AG04449 (cell line): ENCODE measurements at regions not wholly inside any gene's neighbourhood (a gene's known extent, or its start where the extent isn't known, plus 50 kb on each side); places are given as distances from the start of the nearest gene placed in this dataset.
A peak's percentile ranks its signal among the peaks of the same experiment; 100 is the strongest.

Experiments
- CTCF ChIA-PET: fragments of 350-600 bp; formaldehyde crosslinking; extraction: SDS; loops from one replicate; lab custom pipeline; 2021; ENCODE audit warnings: antibody characterized with exemption; lab: Yijun Ruan, JAX
- POLR2A ChIA-PET: fragments of 400-600, 350-600 bp; formaldehyde crosslinking; extraction: SDS; loops from one replicate; lab custom pipeline; 2020; ENCODE audit warnings: antibody characterized with exemption, inconsistent platforms; lab: Yijun Ruan, JAX
- DNase-seq: peaks from one replicate; pipeline ENCODE4 v3.0.0-alpha.2; 2010; ENCODE audit warnings: low read depth, low spot score
- H3K4me3 ChIP-seq: 2 replicates; pipeline ENCODE4 v1.5.1; 2011; ENCODE audit warnings: low read depth, mild to moderate bottlenecking, control low read depth, low read length
- CTCF ChIP-seq: IDR thresholded peaks from one replicate; pipeline ENCODE4 v1.5.1; 2011; ENCODE audit warnings: mild to moderate bottlenecking, moderate library complexity, low read length, control low read depth, inconsistent platforms; ENCODE audit not compliant: insufficient read depth; ENCODE audit errors: missing control alignments

DNA sequence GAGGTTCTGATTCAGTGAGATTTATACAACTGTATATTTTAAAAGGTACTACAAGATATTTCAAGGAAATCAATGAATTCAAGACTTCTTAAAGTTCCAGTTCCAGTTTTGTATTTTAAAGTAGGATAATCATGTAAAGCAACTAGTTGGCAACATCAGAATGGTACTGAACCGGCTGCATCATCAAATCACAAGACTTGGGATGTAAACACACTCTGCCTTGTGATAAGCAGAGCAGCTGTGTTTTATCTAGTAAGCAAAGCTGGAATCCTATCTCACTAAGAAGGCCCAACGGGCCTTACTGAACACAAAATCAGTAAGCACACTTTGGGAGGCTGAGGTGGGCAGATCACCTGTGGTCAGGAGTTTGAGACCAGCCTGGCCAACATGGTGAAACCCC is 327.2 kb upstream of the NREP start:
- CTCF ChIA-PET: no interaction called here
- peak; percentile 3 for DNase-seq
- H3K4me3 ChIP-seq: no peak overlapping the region
- no peak for TF ChIP-seq CTCF
- POLR2A ChIA-PET: no interaction called here

GRCh38 chr5:112083623-112084022 is 326.6 kb upstream of the NREP start:
- H3K4me3 ChIP-seq: no peak overlapping the region
- ChIA-PET CTCF (no interaction called here), POLR2A (no interaction called here)
- TF ChIP-seq CTCF: no peak
- no peak for DNase-seq

DNA sequence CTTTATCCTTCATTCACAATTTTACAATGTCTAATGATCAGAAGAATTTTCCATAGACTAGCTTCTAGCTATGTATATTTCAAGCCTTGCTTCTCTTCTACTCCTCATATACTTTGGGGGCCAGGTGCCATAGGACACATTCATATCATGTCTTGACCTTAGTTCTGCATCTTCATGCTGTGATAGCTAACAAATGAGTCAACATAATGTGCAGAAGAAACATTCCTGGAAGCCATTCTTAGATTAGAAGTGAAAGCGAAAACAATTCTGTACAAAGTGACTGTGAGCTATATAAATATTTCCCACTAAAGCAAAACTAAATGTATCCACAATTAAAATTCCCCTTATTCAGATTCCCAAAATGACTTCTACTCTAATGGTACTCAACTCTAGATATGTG is 320.2 kb upstream of the NREP start:
- peak; percentile 4 for DNase-seq
- H3K4me3 ChIP-seq: no peak overlapping the region
- TF ChIP-seq CTCF: no peak
- ChIA-PET CTCF (interaction anchor here (1.0 to 1.6 kb wide), 2 partner anchors 11 to 13 kb away, joined by 3 to 5 read pairs; no protein-coding TSS in a partner anchor), POLR2A (no interaction called here)

DNA sequence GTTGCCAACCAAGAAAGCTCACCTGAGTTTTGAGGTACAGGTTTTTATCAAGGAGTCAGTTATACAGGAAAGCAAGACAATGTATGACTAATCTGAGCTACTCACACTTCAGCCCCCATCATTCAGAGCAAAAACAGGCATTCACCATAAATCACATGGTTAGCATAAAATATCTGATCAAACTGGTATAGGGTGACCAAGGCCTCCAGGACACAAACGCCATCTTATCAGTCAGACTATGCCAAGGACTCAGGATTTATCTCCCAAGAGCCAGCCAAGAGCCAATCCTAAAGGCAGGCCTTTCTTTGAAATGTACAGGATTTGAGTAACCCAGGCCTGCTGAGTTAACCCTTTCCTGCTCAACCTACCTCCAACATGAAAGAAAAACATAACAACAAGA is 313.0 kb upstream of the NREP start:
- DNase-seq: no peak
- POLR2A ChIA-PET: no interaction called here
- no peak for TF ChIP-seq CTCF
- no peak overlapping the region for H3K4me3 ChIP-seq
- CTCF ChIA-PET: no interaction called here

DNA sequence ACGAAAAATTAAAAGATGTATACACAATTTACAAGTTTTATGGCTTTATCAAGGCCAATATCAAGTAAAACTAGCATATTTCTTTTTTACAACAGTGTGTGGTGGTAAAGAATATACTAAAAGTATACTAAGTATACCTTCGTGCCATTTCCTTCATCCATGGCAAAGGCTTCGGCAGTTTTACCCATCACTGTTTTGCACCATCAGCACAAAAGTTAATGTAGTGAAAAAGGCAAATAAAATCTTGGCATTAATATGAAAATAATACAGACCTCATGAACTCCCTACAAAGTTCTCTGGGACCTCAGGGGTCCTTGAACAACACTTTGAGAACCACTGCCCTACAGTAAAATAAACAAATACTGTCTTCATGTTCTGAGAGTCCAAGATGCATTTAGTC is 312.3 kb upstream of the NREP start:
- ChIA-PET CTCF (no interaction called here), POLR2A (no interaction called here)
- H3K4me3 ChIP-seq: no peak overlapping the region
- TF ChIP-seq CTCF: no peak
- no peak for DNase-seq

- no peak for DNase-seq
- POLR2A ChIA-PET: no interaction called here
- CTCF ChIA-PET: no interaction called here
- TF ChIP-seq CTCF: no peak
- H3K4me3 ChIP-seq: no peak overlapping the region
Measured at GRCh38 chr5:112068593-112068992, 311.6 kb upstream of the NREP start.

DNA sequence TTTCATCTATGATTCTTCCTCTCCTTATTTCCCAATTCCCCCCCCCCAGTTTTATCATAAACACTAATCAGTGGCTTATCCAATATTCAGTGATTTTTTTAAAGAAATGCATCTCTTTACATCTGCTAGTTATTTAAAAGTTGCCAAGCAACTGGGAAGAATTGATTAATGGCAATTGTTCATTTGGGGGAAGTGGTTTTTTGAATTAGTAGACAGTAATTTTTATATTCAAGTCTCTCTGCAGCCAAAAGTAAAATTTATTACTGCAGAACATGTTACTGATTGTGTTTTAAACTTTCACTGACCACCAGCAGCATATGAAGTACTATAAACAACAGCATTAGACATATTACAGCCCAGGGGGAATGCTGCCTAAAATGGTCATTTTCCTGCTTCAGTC is 308.8 kb upstream of the NREP start:
- no peak for TF ChIP-seq CTCF
- ChIA-PET CTCF (interaction anchor here (1.2 kb wide), 1 partner anchor 21 kb away, joined by 3 read pairs; no protein-coding TSS in a partner anchor), POLR2A (no interaction called here)
- no peak overlapping the region for H3K4me3 ChIP-seq
- no peak for DNase-seq
